GM12878 (cell line): ENCODE measurements at regions not wholly inside any gene's neighbourhood (a gene's known extent, or its start where the extent isn't known, plus 50 kb on each side); places are given as distances from the start of the nearest gene placed in this dataset.

Experiments used
- ATAC-seq: fragments of 200-7000 bp; cut with Tn5 transposase; 3 replicates; pipeline ENCODE4 v1.9.1; 2020; ENCODE audit warnings: mild to moderate bottlenecking, moderate library complexity
- BruUV-seq: library from RNA; stranded (reverse); fragments of 400-500 nt; replicated peaks from 2 replicates; lab custom pipeline; 2021; lab: Mats Ljungman, UMichigan
- CTCF ChIA-PET: fragments of 300-600 bp; sonication (Branson Sonifier 250); formaldehyde crosslinking; extraction: SDS; loops from one replicate; lab custom pipeline; 2021; ENCODE audit warnings: inconsistent platforms; lab: Yijun Ruan, JAX
- POLR2A ChIA-PET: fragments of 350-600 bp; formaldehyde crosslinking; extraction: SDS; loops from one replicate; lab custom pipeline; 2021; ENCODE audit warnings: inconsistent platforms; lab: Charles Lee
- RAD21 ChIA-PET: fragments of 300-600 bp; sonication (Branson Sonifier 250); formaldehyde crosslinking; loops from one replicate; lab custom pipeline; 2023; ENCODE audit warnings: antibody characterized with exemption; ENCODE audit not compliant: unreplicated experiment; lab: Charles Lee
- SMC1A ChIA-PET: fragments of 300-600 bp; sonication (Branson Sonifier 250); formaldehyde crosslinking; loops from one replicate; lab custom pipeline; 2023; ENCODE audit not compliant: unreplicated experiment, uncharacterized antibody; lab: Charles Lee
- DNase-seq: peaks from one replicate; pipeline ENCODE4 v3.0.0-alpha.2; 2011; ENCODE audit warnings: low read depth, low spot score
- FAIRE-seq: peaks from 3 replicates; lab custom pipeline; 2011; peaks lifted over from hg19 to GRCh38; lab: Jason Lieb, UNC
- H2AFZ ChIP-seq: 2 replicates; pipeline ENCODE4 v1.6.0; 2011; ENCODE audit warnings: low read depth, low read length, control low read depth; ENCODE audit not compliant: control insufficient read depth
- H3K27ac ChIP-seq: 2 replicates; pipeline ENCODE4 v1.5.1; 2011; ENCODE audit warnings: control low read depth; ENCODE audit not compliant: control insufficient read depth, insufficient read depth
- H3K27me3 ChIP-seq, 2 experiments: replicated peaks in 1 of 2; 2 replicates each; pipeline versions ENCODE4 v1.6.0 to v1.6.1; 2011; ENCODE audit warnings: low read length in 1 of 2; ENCODE audit not compliant: control insufficient read depth in 2 of 2, insufficient read depth in 2 of 2
- H3K36me3 ChIP-seq, 2 experiments: 2 replicates each; pipeline ENCODE4 v1.5.1; 2011; ENCODE audit warnings: low read length in 1 of 2; ENCODE audit not compliant: control insufficient read depth in 2 of 2, insufficient read depth in 2 of 2
- H3K4me1 ChIP-seq: 2 replicates; pipeline ENCODE4 v1.6.1; 2011; ENCODE audit warnings: mild to moderate bottlenecking, low read length, moderate library complexity, mixed read lengths; ENCODE audit not compliant: control insufficient read depth, insufficient read depth
- H3K4me2 ChIP-seq: 2 replicates; pipeline ENCODE4 v1.6.0; 2011; ENCODE audit warnings: control low read depth; ENCODE audit not compliant: control insufficient read depth, insufficient read depth
- H3K4me3 ChIP-seq: fragments of 200-600 bp; sonication (generic); 2 replicates; pipeline ENCODE4 v1.5.1; 2016
- H3K79me2 ChIP-seq: 2 replicates; pipeline ENCODE4 v1.6.0; 2011; ENCODE audit warnings: low read length; ENCODE audit not compliant: control insufficient read depth, insufficient read depth
- H3K9ac ChIP-seq: 2 replicates; pipeline ENCODE4 v1.8.0; 2011; ENCODE audit warnings: low read length, control low read depth, mixed read lengths; ENCODE audit not compliant: control insufficient read depth, insufficient read depth
- H3K9me3 ChIP-seq: replicated peaks from 3 replicates; pipeline ENCODE4 v1.5.1; 2011; ENCODE audit warnings: mild to moderate bottlenecking, low read length; ENCODE audit not compliant: control insufficient read depth, insufficient read depth
- H4K20me1 ChIP-seq: 2 replicates; pipeline ENCODE4 v1.6.0; 2011; ENCODE audit not compliant: control insufficient read depth, insufficient read depth
- BHLHE40 ChIP-seq, 2 experiments: fragments of 450-650 bp in 1 of 2; IDR thresholded peaks; 2 replicates each; pipeline ENCODE4 v1.6.1; 2011 to 2017; ENCODE audit warnings: low read depth in 2 of 2, borderline replicate concordance in 1 of 2, improper control_type of control experiment in 1 of 2, low read length in 1 of 2, mild to moderate bottlenecking in 1 of 2
- IKZF2 ChIP-seq, 2 experiments: fragments of 450-650 bp; IDR thresholded peaks; 2 replicates each; pipeline ENCODE4 v1.6.1; 2017; ENCODE audit warnings: mild to moderate bottlenecking in 2 of 2, moderate library complexity in 2 of 2
- MTA3 ChIP-seq: IDR thresholded peaks from 2 replicates; pipeline ENCODE4 v1.6.1; 2012; ENCODE audit warnings: low read length, inconsistent platforms, borderline replicate concordance
- WGBS: methylation state at CpG from one replicate; pipeline ENCODE4 v1.1.6; 2016; ENCODE audit warnings: low lambda C conversion rate; ENCODE audit not compliant: insufficient replicate concordance, insufficient coverage; ENCODE audit errors: missing lambda C conversion rate; 5-methylcytosine and 5-hydroxymethylcytosine counted together
- in situ Hi-C: fragments of 300-500 bp; cut with MboI; formaldehyde crosslinking; loops from 9 replicates; pipeline ENCODE4 v1.14.3; 2018; ENCODE audit warnings: mixed read lengths
- intact Hi-C: fragments of 100-400 bp; cut with micrococcal nuclease; formaldehyde crosslinking; loops from one replicate; pipeline ENCODE4 v1.14.2; 2022; ENCODE audit not compliant: unreplicated experiment

GRCh38 chr12:17579205-17580026, 510.6 kb downstream of the RERGL start:
- no peaks in the 10 kb centered on the region for H3K4me1 ChIP-seq
- H3K4me3 ChIP-seq: no peak overlapping the region
- POLR2A ChIA-PET: no interaction called here
- H3K27me3 ChIP-seq: no peaks in the 10 kb centered on the region
- no peak overlapping the region for H3K9ac ChIP-seq
- H3K4me2 ChIP-seq: no peak overlapping the region
- no TSS peak for BruUV-seq
- no peaks in the 10 kb centered on the region for H3K79me2 ChIP-seq
- intact Hi-C loops: no loop called here
- no peak for TF ChIP-seq MTA3
- no peaks in the 10 kb centered on the region for H3K9me3 ChIP-seq
- SMC1A ChIA-PET: no interaction called here
- H4K20me1 ChIP-seq: no peaks in the 10 kb centered on the region
- no peaks in the 10 kb centered on the region for H3K36me3 ChIP-seq
- FAIRE-seq: no peak
- WGBS: 3% methylated on average over 6 of the region's 6 CpGs
- H3K27ac ChIP-seq: no peak overlapping the region
- in situ Hi-C loops: no loop called here
- CTCF ChIA-PET: no interaction called here
- no peak for ATAC-seq
- H2AFZ ChIP-seq: no peak overlapping the region
- no peak for DNase-seq
- RAD21 ChIA-PET: no interaction called here

DNA sequence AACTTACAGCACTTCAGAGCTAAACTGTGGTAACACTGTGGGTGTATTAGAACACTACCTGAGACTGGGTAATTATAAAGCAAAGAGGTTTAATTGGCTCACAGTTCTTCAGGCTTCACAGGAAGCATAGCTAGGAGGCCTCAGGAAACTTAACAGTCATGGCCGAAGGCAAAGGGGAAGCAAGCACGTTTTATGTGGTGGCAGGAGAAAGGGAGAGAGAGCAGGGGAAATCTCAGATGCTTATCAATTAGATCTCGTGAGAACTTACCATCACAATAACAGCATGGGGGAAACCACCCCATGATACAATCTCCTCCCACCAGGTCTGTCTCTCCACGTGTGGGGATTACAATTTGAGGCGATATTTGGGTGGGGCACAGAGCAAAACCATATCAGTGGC, 512.6 kb downstream of the RERGL start:
- H2AFZ ChIP-seq: no peak overlapping the region
- no peaks in the 10 kb centered on the region for H3K4me1 ChIP-seq
- in situ Hi-C loops: no loop called here
- no peaks in the 10 kb centered on the region for H3K36me3 ChIP-seq
- no peak overlapping the region for H3K27ac ChIP-seq
- no peak for DNase-seq
- no peak; the same call in 2 of the 3 replicates for ATAC-seq
- no peaks in the 10 kb centered on the region for H3K27me3 ChIP-seq
- CTCF ChIA-PET: no interaction called here
- no TSS peak for BruUV-seq
- SMC1A ChIA-PET: no interaction called here
- RAD21 ChIA-PET: no interaction called here
- no peaks in the 10 kb centered on the region for H4K20me1 ChIP-seq
- no peak overlapping the region for H3K4me2 ChIP-seq
- POLR2A ChIA-PET: no interaction called here
- FAIRE-seq: no peak
- WGBS: 8% methylated on average over 5 of the region's 5 CpGs
- H3K9ac ChIP-seq: no peak overlapping the region
- intact Hi-C loops: no loop called here
- H3K79me2 ChIP-seq: no peaks in the 10 kb centered on the region
- no peak overlapping the region for H3K4me3 ChIP-seq
- H3K9me3 ChIP-seq: no peaks in the 10 kb centered on the region
- peak in 1 of 2 experiments; percentile 56; a peak in 2 of 4 replicates for TF ChIP-seq BHLHE40 (IDR thresholded peaks at IDR 0.05; ENCODE audit: borderline replicate concordance in 1 of 2, low read depth in 2 of 2, low read length in 1 of 2)
- TF ChIP-seq IKZF2 (IDR thresholded peaks at IDR 0.05): no peak
- TF ChIP-seq, all 136 proteins: peak for 1
